Lung (tissue), 11 donors: ENCODE measurements at regions not wholly inside any gene's neighbourhood (a gene's known extent, or its start where the extent isn't known, plus 50 kb on each side); places are given as distances from the start of the nearest gene placed in this dataset.

ENCODE experiments used
- ATAC-seq: fragments of 200-7000 bp; cut with Tn5 transposase; one replicate; pipeline ENCODE4 v1.9.1; 2020; ENCODE audit warnings: moderate number of reproducible peaks; ENCODE audit not compliant: insufficient read depth, low FRiP score
- DNase-seq, 3 donors: peaks; one replicate each; pipeline ENCODE4 v3.0.0-alpha.2; 2013 to 2017
- H3K27ac ChIP-seq, 2 donors: one replicate each; pipeline ENCODE4 v1.5.1; 2013; ENCODE audit warnings: mild to moderate bottlenecking in 2 of 2, moderate library complexity in 2 of 2, control low read depth in 1 of 2, inconsistent platforms in 1 of 2, low read depth in 1 of 2, low read length in 1 of 2
- H3K27me3 ChIP-seq, 3 donors: one replicate each; pipeline ENCODE4 v1.5.1; 2013; ENCODE audit warnings: low read length in 2 of 3; ENCODE audit not compliant: control insufficient read depth in 3 of 3, insufficient read depth in 3 of 3
- H3K36me3 ChIP-seq, 4 donors: one replicate each; pipeline ENCODE4 v1.5.1; 2013; ENCODE audit warnings: low read length in 4 of 4, mild to moderate bottlenecking in 1 of 4, moderate library complexity in 1 of 4; ENCODE audit not compliant: control insufficient read depth in 4 of 4, insufficient read depth in 4 of 4
- H3K4me1 ChIP-seq, 5 donors: one replicate each; pipeline ENCODE4 v1.5.1; 2013; ENCODE audit warnings: low read length in 5 of 5, mild to moderate bottlenecking in 2 of 5, moderate library complexity in 1 of 5; ENCODE audit not compliant: control insufficient read depth in 5 of 5, insufficient read depth in 5 of 5
- H3K4me3 ChIP-seq: one replicate; pipeline ENCODE4 v1.5.1; 2013; ENCODE audit warnings: mild to moderate bottlenecking, control low read depth, moderate library complexity
- H3K9ac ChIP-seq, 2 donors: one replicate each; pipeline ENCODE4 v1.5.1; 2013; ENCODE audit warnings: low read length in 2 of 2, control low read depth in 1 of 2; ENCODE audit not compliant: insufficient read depth in 1 of 2
- H3K9me3 ChIP-seq, 4 donors: one replicate each; pipeline ENCODE4 v1.5.1; 2013; ENCODE audit warnings: low read length in 3 of 4, mild to moderate bottlenecking in 1 of 4, moderate library complexity in 1 of 4; ENCODE audit not compliant: control insufficient read depth in 4 of 4, insufficient read depth in 3 of 4
- WGBS, 2 donors: extraction: QIAGEN DNeasy Blood & Tissue Kit; methylation state at CpG; one replicate each; pipeline ENCODE4 v1.1.7; 2013; 5-methylcytosine and 5-hydroxymethylcytosine counted together
- TF ChIP-seq, protein P1 (sequence below): IDR thresholded peaks from 2 replicates; pipeline ENCODE4 v1.5.1; 2012; ENCODE audit warnings: mild to moderate bottlenecking; ENCODE audit errors: control extremely low read depth, extremely low read depth
- donor health status: control.
- donor health status: control.
- donor health status: Bipolar disorder and iron deficiency.
- donor health status: healthy.
- donor health status: DM: yes; HTN: yes; CAD: no.

DNA sequence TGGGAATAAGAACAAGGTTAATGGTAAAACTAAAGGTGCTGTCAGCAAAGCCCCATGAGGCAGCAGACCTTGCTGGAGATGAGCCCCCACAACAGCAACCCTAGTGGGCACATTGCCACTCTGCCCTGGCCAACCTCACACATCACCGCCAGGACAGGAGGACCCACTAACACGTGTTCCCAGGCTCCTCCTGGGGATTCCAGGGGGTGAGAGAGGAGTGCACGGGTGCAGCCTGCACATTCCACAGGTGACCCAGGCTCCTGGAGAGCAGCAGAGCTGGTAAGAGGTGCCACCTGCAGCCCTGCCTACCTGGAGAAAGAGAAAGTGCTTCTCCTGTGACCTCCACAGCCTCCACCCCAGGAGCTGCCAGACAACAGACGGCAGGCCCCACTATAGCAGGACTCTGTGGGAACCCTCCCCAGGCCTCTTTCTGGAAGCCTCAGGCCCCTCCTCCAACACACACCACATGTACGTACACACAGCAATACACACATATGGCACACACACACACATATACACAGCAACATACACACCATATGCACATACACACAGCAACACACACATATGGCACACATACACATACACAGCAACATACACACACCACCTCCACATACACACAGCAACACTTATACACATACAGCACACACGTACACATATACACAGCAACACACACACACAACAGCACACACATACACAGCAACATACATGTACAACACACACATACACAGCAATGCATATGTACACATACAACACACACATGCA lies 187.1 kb downstream of the GLI2 start:
- peaks cover 0 to 6% (median 3%) of the 10 kb centered on the region in 3 donors for H3K27me3 ChIP-seq
- ATAC-seq: no peak
- TF ChIP-seq, protein P1, sequence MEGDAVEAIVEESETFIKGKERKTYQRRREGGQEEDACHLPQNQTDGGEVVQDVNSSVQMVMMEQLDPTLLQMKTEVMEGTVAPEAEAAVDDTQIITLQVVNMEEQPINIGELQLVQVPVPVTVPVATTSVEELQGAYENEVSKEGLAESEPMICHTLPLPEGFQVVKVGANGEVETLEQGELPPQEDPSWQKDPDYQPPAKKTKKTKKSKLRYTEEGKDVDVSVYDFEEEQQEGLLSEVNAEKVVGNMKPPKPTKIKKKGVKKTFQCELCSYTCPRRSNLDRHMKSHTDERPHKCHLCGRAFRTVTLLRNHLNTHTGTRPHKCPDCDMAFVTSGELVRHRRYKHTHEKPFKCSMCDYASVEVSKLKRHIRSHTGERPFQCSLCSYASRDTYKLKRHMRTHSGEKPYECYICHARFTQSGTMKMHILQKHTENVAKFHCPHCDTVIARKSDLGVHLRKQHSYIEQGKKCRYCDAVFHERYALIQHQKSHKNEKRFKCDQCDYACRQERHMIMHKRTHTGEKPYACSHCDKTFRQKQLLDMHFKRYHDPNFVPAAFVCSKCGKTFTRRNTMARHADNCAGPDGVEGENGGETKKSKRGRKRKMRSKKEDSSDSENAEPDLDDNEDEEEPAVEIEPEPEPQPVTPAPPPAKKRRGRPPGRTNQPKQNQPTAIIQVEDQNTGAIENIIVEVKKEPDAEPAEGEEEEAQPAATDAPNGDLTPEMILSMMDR: no peak
- H3K4me1 ChIP-seq: peaks cover 0 to 20% (median 5%) of the 10 kb centered on the region in 5 donors
- no peaks in the 10 kb centered on the region for H3K9me3 ChIP-seq
- no peak overlapping the region for H3K4me3 ChIP-seq
- WGBS, 2 donors: 89 to 96% methylated on average over 6 of the region's 6 CpGs
- H3K27ac ChIP-seq: no peak overlapping the region
- no peak for DNase-seq
- peaks cover 0 to 13% (median 5%) of the 10 kb centered on the region in 4 donors for H3K36me3 ChIP-seq
- H3K9ac ChIP-seq: no peak overlapping the region

DNA sequence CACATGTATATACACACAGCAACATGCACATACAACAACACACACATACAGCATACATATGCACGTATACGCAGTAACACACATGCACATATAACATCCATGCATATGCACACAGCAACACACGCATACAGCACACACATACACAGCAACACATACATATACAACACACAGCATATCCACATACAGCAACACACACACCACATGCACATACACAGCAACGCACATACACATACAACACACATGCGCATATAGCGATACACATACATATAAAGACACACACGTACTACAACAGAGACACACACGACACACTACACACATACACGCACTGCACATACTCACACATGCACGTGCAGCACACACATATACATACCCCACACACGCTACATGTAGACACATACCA lies 187.8 kb downstream of the GLI2 start:
- TF ChIP-seq, protein P1: no peak
- DNase-seq (no peak), ATAC-seq (no peak)
- Histone ChIP-seq H3K36me3 (peaks cover 0 to 18% (median 6%) of the 10 kb centered on the region in 4 donors), H3K4me3 (no peak overlapping the region), H3K9me3 (no peaks in the 10 kb centered on the region), H3K27me3 (peaks cover 0 to 6% (median 3%) of the 10 kb centered on the region in 3 donors), H3K4me1 (peaks cover 0 to 14% (median 5%) of the 10 kb centered on the region in 5 donors), H3K27ac (no peak overlapping the region), H3K9ac (no peak overlapping the region)
- WGBS, 2 donors: 97 to 98% methylated on average over 11 of the region's 11 CpGs

DNA sequence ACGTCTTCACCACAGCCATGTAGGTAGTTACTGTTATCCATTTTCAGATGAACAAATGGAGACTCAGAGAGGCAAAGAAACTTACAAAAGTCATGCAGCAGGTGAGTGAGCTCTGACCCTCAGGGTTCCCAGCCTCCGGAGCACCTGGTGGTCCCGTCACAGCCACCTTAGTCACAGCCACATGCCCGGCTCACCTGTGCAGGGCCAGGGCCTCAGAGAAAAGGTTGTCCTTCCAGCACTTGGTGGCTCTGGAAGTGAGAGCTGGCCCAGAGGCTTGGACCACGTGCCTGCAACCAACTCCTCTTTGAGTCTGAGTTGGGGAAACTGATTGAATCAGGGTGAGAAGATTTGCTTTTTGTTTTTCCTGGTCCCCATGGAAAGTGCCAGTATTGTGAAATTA lies 189.3 kb downstream of the GLI2 start:
- ATAC-seq: no peak
- 92 to 96% methylated on average over 5 of the region's 5 CpGs for WGBS, 2 donors
- no peak overlapping the region for H3K27ac ChIP-seq
- H3K4me1 ChIP-seq: peaks cover 0 to 12% (median 5%) of the 10 kb centered on the region in 5 donors
- TF ChIP-seq, protein P1: no peak
- no peak overlapping the region for H3K4me3 ChIP-seq
- H3K36me3 ChIP-seq: peaks cover 0 to 19% (median 7%) of the 10 kb centered on the region in 4 donors
- H3K9ac ChIP-seq: no peak overlapping the region
- no peaks in the 10 kb centered on the region for H3K9me3 ChIP-seq
- DNase-seq: no peak
- peaks cover 0 to 6% (median 3%) of the 10 kb centered on the region in 3 donors for H3K27me3 ChIP-seq
